ENCODE measurements at regions not wholly inside any gene's neighbourhood (a gene's known extent, or its start where the extent isn't known, plus 50 kb on each side); places are given as distances from the start of the nearest gene placed in this dataset.

DNA sequence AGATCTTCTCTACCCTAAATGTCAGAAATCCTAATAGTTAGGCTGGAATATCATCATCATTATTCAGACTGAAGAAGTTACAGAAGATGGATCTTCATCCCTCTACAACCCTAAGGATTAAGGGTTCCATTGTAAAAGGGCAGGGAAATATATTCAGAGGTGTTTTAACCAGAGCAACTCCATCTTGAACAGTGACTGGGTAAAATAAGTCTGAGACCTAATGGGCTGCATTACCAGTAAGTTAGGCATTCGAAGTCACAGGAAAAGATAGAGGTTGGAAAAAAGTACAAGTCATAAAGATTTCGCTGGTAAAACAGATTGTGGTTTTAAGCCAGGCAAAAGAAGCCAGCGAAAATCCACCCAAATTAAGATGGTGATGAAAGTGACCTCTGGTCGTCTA, 968.7 kb downstream of the CNTNAP5 start:
- TF ChIP-seq, protein P1, sequence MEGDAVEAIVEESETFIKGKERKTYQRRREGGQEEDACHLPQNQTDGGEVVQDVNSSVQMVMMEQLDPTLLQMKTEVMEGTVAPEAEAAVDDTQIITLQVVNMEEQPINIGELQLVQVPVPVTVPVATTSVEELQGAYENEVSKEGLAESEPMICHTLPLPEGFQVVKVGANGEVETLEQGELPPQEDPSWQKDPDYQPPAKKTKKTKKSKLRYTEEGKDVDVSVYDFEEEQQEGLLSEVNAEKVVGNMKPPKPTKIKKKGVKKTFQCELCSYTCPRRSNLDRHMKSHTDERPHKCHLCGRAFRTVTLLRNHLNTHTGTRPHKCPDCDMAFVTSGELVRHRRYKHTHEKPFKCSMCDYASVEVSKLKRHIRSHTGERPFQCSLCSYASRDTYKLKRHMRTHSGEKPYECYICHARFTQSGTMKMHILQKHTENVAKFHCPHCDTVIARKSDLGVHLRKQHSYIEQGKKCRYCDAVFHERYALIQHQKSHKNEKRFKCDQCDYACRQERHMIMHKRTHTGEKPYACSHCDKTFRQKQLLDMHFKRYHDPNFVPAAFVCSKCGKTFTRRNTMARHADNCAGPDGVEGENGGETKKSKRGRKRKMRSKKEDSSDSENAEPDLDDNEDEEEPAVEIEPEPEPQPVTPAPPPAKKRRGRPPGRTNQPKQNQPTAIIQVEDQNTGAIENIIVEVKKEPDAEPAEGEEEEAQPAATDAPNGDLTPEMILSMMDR (IDR thresholded peaks at IDR 0.05; ENCODE audit: low read depth, low read length): no peak
- no peaks in the 10 kb centered on the region for H3K36me3 ChIP-seq
- no peak for DNase-seq
- no peak overlapping the region for H3K27ac ChIP-seq
- H3K4me3 ChIP-seq (ENCODE audit: low read depth, low read length): no peak overlapping the region
- no peaks in the 10 kb centered on the region for H3K9me3 ChIP-seq (ENCODE audit: severe bottlenecking)
- peaks cover 3% of the 10 kb centered on the region for H3K27me3 ChIP-seq (ENCODE audit: insufficient read depth, low read depth, severe bottlenecking)

DNA sequence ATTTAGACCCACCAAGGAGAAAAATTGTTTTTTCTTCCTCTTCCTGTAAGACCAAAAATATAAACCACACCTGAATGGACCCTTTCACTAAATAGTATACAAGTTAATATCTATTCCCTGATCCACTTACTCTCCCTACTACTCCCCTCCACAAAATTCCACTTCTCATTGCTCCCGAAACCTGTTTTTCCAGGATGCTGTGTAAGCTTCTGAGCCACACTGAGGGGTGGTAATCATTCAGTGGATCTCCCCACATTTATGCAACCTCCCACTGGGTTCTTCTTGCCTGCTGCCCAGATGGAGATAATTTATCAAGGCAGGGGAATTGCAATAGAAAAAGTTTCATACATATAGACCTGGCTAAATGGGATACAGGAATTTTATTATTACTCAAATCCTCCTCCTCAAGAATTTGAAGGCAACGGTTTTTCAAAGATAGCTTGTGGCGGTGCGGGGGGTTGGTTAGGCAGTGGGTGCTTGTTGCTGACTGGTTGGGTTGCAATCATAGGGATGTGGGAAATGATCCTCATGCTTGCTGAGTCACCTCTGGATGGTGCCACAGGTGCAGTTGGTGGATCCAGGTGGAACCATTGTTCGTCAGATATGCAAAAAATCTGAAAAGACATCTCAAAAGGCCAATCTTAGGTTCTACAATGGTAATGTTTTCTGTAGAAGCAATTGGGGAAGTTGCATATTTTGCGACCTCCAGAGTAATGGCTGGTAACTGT, 970.3 kb downstream of the CNTNAP5 start:
- Histone ChIP-seq H3K9me3 (ENCODE audit: severe bottlenecking) (no peaks in the 10 kb centered on the region), H3K27ac (no peak overlapping the region), H3K4me3 (ENCODE audit: low read depth, low read length) (no peak overlapping the region), H3K27me3 (ENCODE audit: insufficient read depth, low read depth, severe bottlenecking) (peaks cover 3% of the 10 kb centered on the region), H3K36me3 (no peaks in the 10 kb centered on the region)
- TF ChIP-seq, protein P1 (IDR thresholded peaks at IDR 0.05; ENCODE audit: low read depth, low read length): no peak
- DNase-seq: no peak

DNA sequence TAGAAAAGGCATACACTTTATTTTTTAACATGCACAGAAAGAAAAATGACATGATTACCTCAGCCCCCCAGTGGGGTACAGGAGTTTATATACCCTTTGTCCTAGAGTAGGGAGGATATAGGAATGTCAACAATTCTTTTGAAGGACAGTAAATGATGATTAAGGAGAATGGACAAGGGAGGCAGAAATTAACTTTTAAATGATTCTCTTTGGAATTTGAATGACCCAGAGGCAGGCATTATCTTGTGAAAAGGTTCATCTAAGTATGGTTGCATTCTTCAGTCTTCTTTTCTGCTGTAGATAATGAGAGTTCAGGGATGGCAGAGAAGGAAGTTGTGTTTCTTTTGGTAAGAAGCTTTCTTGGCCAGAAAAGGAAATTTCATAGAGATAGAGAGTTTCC, 971.3 kb downstream of the CNTNAP5 start:
- Histone ChIP-seq H3K27ac (no peak overlapping the region), H3K9me3 (ENCODE audit: severe bottlenecking) (no peaks in the 10 kb centered on the region), H3K4me3 (ENCODE audit: low read depth, low read length) (no peak overlapping the region), H3K36me3 (no peaks in the 10 kb centered on the region), H3K27me3 (ENCODE audit: insufficient read depth, low read depth, severe bottlenecking) (peaks cover 3% of the 10 kb centered on the region)
- TF ChIP-seq, protein P1 (IDR thresholded peaks at IDR 0.05; ENCODE audit: low read depth, low read length): no peak
- DNase-seq: no peak

DNA sequence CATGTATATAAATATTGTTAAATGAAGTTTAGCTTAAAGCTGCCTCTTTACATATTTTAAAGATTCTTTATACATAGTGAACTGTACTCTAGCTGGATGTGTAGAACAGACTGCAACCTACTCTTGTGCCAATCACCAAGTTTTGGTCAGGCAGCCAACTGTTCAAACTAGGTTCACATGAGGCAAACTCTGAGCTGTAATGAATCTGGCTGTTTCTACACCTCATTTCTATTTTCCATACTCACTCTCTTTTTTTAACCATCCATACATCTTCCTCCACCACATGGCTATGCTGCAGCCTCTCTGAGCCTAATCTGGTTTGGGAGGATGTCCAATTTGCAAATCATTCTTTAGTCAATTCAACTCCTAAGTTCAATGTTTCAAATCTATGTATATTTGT, 974.8 kb downstream of the CNTNAP5 start:
- H3K36me3 ChIP-seq: no peaks in the 10 kb centered on the region
- H3K4me3 ChIP-seq (ENCODE audit: low read depth, low read length): no peak overlapping the region
- TF ChIP-seq, protein P1 (IDR thresholded peaks at IDR 0.05; ENCODE audit: low read depth, low read length): no peak
- no peak overlapping the region for H3K27ac ChIP-seq
- DNase-seq: no peak
- H3K9me3 ChIP-seq (ENCODE audit: severe bottlenecking): no peaks in the 10 kb centered on the region
- peaks cover 3% of the 10 kb centered on the region for H3K27me3 ChIP-seq (ENCODE audit: insufficient read depth, low read depth, severe bottlenecking)

DNA sequence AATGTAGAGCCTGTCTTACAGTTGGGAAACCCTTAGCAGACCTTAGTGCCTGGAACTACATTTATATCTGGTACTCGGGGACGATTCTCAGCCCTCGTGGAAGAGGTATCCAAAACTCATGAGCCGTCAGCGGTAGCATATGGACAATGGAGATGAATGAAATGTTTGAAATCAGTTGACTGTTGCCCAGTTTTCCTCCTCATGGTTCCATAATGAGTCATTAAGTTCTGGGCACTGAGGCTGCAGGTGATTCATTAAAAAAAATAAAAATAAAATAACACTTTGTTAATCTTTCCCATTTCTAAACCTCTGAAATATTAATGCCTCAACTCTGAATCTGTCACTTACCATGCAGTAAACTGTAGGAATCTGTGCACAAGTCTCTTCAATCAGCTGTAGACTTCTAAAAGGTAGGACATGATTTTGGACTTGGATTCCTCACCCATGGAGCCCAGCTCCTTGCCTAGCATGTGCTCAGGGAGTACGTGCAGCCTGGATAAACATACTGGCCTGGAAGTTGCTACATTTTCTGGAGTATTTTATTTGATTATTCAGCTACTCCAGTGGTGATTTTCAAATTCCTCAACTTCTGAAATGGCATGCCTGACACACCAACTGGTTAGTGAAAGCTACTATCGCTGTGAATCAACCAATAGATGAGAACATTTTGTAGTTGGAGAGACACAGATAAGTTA, 979.2 kb downstream of the CNTNAP5 start:
- Histone ChIP-seq H3K27ac (no peak overlapping the region), H3K36me3 (no peaks in the 10 kb centered on the region), H3K9me3 (ENCODE audit: severe bottlenecking) (no peaks in the 10 kb centered on the region), H3K27me3 (ENCODE audit: insufficient read depth, low read depth, severe bottlenecking) (no peaks in the 10 kb centered on the region), H3K4me3 (ENCODE audit: low read depth, low read length) (no peak overlapping the region)
- DNase-seq: no peak
- TF ChIP-seq, protein P1 (IDR thresholded peaks at IDR 0.05; ENCODE audit: low read depth, low read length): no peak
